ENCODE measurements at regions not wholly inside any gene's neighbourhood (a gene's known extent, or its start where the extent isn't known, plus 50 kb on each side); places are given as distances from the start of the nearest gene placed in this dataset.

GRCh38 chr1:216884614-216885229 is 161.5 kb upstream of the ESRRG start:
- H3K4me3 ChIP-seq (ENCODE audit: insufficient read depth, low read depth, low read length): no peak overlapping the region
- TF ChIP-seq, protein P1, sequence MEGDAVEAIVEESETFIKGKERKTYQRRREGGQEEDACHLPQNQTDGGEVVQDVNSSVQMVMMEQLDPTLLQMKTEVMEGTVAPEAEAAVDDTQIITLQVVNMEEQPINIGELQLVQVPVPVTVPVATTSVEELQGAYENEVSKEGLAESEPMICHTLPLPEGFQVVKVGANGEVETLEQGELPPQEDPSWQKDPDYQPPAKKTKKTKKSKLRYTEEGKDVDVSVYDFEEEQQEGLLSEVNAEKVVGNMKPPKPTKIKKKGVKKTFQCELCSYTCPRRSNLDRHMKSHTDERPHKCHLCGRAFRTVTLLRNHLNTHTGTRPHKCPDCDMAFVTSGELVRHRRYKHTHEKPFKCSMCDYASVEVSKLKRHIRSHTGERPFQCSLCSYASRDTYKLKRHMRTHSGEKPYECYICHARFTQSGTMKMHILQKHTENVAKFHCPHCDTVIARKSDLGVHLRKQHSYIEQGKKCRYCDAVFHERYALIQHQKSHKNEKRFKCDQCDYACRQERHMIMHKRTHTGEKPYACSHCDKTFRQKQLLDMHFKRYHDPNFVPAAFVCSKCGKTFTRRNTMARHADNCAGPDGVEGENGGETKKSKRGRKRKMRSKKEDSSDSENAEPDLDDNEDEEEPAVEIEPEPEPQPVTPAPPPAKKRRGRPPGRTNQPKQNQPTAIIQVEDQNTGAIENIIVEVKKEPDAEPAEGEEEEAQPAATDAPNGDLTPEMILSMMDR (IDR thresholded peaks at IDR 0.05; ENCODE audit: insufficient read depth, low read depth, low read length): no peak
- TF ChIP-seq EZH2 (IDR thresholded peaks at IDR 0.05; ENCODE audit: insufficient read depth, low read length): no peak
- Mint-ChIP-seq H3K27me3 (ENCODE audit: low read depth, unreplicated experiment) (no peaks in the 10 kb centered on the region), H3K36me3 (ENCODE audit: low read depth, unreplicated experiment) (no peaks in the 10 kb centered on the region), H3K4me3 (ENCODE audit: unreplicated experiment) (no peak overlapping the region), H3K27ac (ENCODE audit: unreplicated experiment) (no peak overlapping the region), H3K9me3 (ENCODE audit: unreplicated experiment) (no peaks in the 10 kb centered on the region), H3K4me1 (ENCODE audit: low read depth, unreplicated experiment) (peaks cover 6% of the 10 kb centered on the region)
- H3K79me2 ChIP-seq (ENCODE audit: insufficient read depth, low read length): no peaks in the 10 kb centered on the region
- no peaks in the 10 kb centered on the region for H3K4me1 ChIP-seq (ENCODE audit: insufficient read depth, low read length)
- H3K36me3 ChIP-seq (ENCODE audit: insufficient read depth, low read length): no peaks in the 10 kb centered on the region
- no peak overlapping the region for H3K9ac ChIP-seq (ENCODE audit: low read length)
- H3K4me2 ChIP-seq (ENCODE audit: low read length): no peak overlapping the region
- DNase-seq (ENCODE audit: low read depth) (peak; percentile 6), FAIRE-seq (no peak)
- no peaks in the 10 kb centered on the region for H3K27me3 ChIP-seq (ENCODE audit: insufficient read depth, low read length)
- no peaks in the 10 kb centered on the region for H3K9me3 ChIP-seq (ENCODE audit: insufficient read depth, low read depth, low read length)
- H3K27ac ChIP-seq (ENCODE audit: low read depth, low read length): no peak overlapping the region
- no peak overlapping the region for H2AFZ ChIP-seq (ENCODE audit: low read depth, low read length)
- H4K20me1 ChIP-seq (ENCODE audit: insufficient read depth, low read length): no peaks in the 10 kb centered on the region

DNA sequence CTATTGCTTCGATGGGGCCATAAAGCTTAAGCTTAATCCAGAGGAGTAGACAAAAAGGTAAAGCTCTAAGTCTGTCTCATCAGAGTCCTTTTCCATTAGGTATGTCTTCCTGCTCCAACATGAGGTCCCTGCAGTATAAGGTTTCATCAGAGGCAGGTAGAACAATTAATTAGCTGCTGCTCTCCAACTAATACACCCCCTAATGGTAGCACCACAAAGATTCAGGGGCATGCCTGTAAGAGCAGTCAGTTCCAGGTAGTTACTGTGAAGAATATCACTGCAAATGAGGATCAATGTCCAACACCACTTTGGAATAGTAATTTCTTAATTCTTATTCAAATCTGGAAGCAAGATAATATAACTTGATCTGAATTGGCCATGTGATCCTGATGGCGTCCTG is 160.3 kb upstream of the ESRRG start:
- H3K27me3 Mint-ChIP-seq (ENCODE audit: low read depth, unreplicated experiment): no peaks in the 10 kb centered on the region
- no peak overlapping the region for H3K4me3 ChIP-seq (ENCODE audit: insufficient read depth, low read depth, low read length)
- H3K4me3 Mint-ChIP-seq (ENCODE audit: unreplicated experiment): no peak overlapping the region
- no peaks in the 10 kb centered on the region for H4K20me1 ChIP-seq (ENCODE audit: insufficient read depth, low read length)
- H2AFZ ChIP-seq (ENCODE audit: low read depth, low read length): no peak overlapping the region
- no peaks in the 10 kb centered on the region for H3K9me3 Mint-ChIP-seq (ENCODE audit: unreplicated experiment)
- H3K4me1 Mint-ChIP-seq (ENCODE audit: low read depth, unreplicated experiment): peaks cover 2% of the 10 kb centered on the region
- no peak for TF ChIP-seq EZH2 (IDR thresholded peaks at IDR 0.05; ENCODE audit: insufficient read depth, low read length)
- TF ChIP-seq, protein P1 (IDR thresholded peaks at IDR 0.05; ENCODE audit: insufficient read depth, low read depth, low read length): no peak
- no peaks in the 10 kb centered on the region for H3K4me1 ChIP-seq (ENCODE audit: insufficient read depth, low read length)
- no peak overlapping the region for H3K4me2 ChIP-seq (ENCODE audit: low read length)
- H3K79me2 ChIP-seq (ENCODE audit: insufficient read depth, low read length): no peaks in the 10 kb centered on the region
- no peak overlapping the region for H3K27ac ChIP-seq (ENCODE audit: low read depth, low read length)
- H3K36me3 ChIP-seq (ENCODE audit: insufficient read depth, low read length): no peaks in the 10 kb centered on the region
- no peaks in the 10 kb centered on the region for H3K9me3 ChIP-seq (ENCODE audit: insufficient read depth, low read depth, low read length)
- FAIRE-seq (no peak), DNase-seq (ENCODE audit: low read depth) (no peak)
- no peak overlapping the region for H3K9ac ChIP-seq (ENCODE audit: low read length)
- no peak overlapping the region for H3K27ac Mint-ChIP-seq (ENCODE audit: unreplicated experiment)
- H3K36me3 Mint-ChIP-seq (ENCODE audit: low read depth, unreplicated experiment): no peaks in the 10 kb centered on the region
- no peaks in the 10 kb centered on the region for H3K27me3 ChIP-seq (ENCODE audit: insufficient read depth, low read length)

- Histone ChIP-seq H3K9ac (ENCODE audit: low read length) (no peak overlapping the region), H3K27ac (ENCODE audit: low read depth, low read length) (no peak overlapping the region), H4K20me1 (ENCODE audit: insufficient read depth, low read length) (no peaks in the 10 kb centered on the region), H3K79me2 (ENCODE audit: insufficient read depth, low read length) (no peaks in the 10 kb centered on the region), H3K4me2 (ENCODE audit: low read length) (no peak overlapping the region), H2AFZ (ENCODE audit: low read depth, low read length) (no peak overlapping the region), H3K9me3 (ENCODE audit: insufficient read depth, low read depth, low read length) (no peaks in the 10 kb centered on the region), H3K4me1 (ENCODE audit: insufficient read depth, low read length) (no peaks in the 10 kb centered on the region), H3K27me3 (ENCODE audit: insufficient read depth, low read length) (no peaks in the 10 kb centered on the region), H3K4me3 (ENCODE audit: insufficient read depth, low read depth, low read length) (no peak overlapping the region), H3K36me3 (ENCODE audit: insufficient read depth, low read length) (no peaks in the 10 kb centered on the region)
- TF ChIP-seq, protein P1 (IDR thresholded peaks at IDR 0.05; ENCODE audit: insufficient read depth, low read depth, low read length): no peak
- TF ChIP-seq EZH2 (IDR thresholded peaks at IDR 0.05; ENCODE audit: insufficient read depth, low read length): no peak
- H3K9me3 Mint-ChIP-seq (ENCODE audit: unreplicated experiment): no peaks in the 10 kb centered on the region
- no peak overlapping the region for H3K27ac Mint-ChIP-seq (ENCODE audit: unreplicated experiment)
- no peak for FAIRE-seq
- no peak for DNase-seq (ENCODE audit: low read depth)
- no peaks in the 10 kb centered on the region for H3K27me3 Mint-ChIP-seq (ENCODE audit: low read depth, unreplicated experiment)
- H3K4me3 Mint-ChIP-seq (ENCODE audit: unreplicated experiment): no peak overlapping the region
- no peaks in the 10 kb centered on the region for H3K36me3 Mint-ChIP-seq (ENCODE audit: low read depth, unreplicated experiment)
- no peaks in the 10 kb centered on the region for H3K4me1 Mint-ChIP-seq (ENCODE audit: low read depth, unreplicated experiment)
Observed at GRCh38 chr1:216881695-216882094, 158.5 kb upstream of the ESRRG start.
